NCI-H345 treated with DMSO at 0.1 percent for 48 hours (cell line): ENCODE measurements at regions not wholly inside any gene's neighbourhood (a gene's known extent, or its start where the extent isn't known, plus 50 kb on each side); places are given as distances from the start of the nearest gene placed in this dataset.

Experiments
- DNase-seq: peaks from one replicate; lab custom pipeline; 2025; ENCODE audit not compliant: unreplicated experiment; lab: John Stamatoyannopoulos, UW

DNA sequence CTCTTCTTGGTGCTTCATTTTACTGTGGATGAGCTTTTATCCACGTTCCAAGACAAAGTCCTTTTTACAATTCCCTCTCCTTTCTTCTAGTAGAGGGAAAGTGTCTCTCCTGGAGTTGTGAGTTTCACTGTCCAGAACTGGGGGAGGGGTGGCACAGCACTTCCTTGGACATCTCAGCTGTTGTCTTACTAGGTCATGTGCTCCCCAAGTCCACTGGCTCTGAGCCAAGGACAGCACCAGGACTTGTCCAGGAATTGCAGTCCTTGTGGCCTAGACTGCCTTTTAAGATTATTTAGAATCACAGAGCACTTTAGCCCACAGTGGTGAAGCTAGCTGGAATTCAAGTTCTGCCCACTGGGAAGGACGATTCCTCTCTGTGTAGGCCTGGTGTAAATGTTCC, 700.2 kb upstream of the PTPRD start:
- no peak for DNase-seq

DNA sequence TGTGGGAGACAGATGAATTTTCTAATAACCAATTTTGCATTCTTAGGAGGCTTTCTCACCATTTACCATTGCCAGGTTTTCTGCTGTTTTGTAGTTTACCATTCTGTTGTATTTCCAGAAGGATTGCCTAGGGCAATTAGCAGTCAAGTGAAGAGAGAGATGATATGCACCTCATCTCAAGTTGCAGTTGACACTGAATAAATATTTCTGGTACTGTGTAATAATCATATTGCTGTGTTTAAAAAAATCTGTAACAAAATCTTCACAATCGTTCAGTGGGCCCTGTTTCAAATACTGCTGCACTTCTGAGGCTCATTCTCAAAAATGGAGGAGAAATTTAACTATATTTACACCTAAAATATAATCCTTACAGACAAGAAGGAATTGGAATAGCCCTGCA, 706.1 kb upstream of the PTPRD start:
- DNase-seq: no peak

DNA sequence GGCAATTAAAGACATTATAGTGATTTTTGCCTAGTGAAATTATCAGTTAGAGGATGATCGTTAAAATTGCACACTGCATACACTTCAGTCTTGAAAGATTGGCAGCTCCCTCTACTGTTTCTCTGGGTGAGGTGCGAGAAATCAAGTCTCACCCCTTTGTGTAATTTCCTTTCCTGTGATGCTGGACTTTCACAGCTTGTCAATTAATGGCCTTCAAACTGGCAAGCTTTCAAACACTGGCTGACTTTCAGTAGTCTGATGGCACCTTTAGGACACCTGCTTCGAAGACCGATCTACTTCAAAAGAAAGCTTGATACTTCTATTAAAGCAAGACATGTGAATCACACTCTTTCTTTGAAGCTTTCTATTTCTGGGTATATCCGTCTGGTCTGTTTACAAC, 706.7 kb upstream of the PTPRD start:
- no peak for DNase-seq

DNA sequence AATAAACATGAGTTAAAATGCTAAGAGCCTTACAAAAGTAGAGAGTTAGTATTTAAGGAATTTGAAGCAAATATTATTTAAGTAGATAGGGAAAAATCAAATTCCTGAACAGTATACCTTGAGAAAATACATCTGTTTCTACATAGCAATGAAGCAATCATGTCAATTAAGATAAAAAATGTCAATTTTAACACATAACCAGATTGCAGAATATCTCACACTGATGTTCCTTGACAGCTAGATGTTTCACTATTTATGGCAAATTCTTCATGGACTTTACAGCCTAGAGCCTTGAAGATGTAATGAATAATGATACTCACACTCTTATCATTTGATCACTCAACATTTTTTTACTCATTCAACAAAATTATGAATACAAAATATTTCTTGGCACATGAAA, 708.2 kb upstream of the PTPRD start:
- no peak for DNase-seq

DNA sequence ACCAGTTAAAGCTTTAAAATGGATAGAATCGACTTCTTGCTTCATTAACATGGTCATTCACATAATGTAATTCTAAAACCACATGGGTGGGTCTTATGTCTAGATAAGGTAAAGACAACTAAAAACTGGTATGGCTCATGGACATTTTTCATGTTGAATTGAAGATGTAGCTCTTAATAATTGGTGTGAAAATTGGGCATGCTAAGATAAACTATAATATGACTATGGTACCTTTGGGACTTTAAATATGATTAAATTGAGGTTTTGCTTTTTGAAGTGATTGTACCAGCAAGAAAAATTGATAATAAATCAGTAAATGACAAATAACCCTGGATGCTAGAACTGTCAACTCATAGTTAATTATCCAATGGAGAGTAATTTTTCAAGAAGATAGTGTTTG, 710.7 kb upstream of the PTPRD start:
- no peak for DNase-seq

DNA sequence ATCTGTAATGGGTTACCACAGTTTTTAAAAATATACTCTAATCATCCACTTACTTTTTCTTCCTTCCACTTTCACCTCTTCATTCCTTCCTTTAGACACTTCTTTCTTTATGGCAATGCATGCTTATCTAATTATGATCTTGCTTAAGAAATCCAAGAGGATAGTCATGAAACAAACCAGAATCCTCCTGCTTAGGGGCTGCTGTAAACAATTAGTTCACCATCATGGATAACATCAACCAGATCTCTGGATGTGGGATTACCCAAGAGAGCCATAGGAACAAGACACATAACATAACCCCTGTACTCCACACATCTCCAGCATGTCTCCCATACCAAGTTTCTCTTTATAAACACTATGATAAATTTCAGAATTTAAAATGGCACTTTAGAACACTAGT, 713.4 kb upstream of the PTPRD start:
- no peak for DNase-seq

DNA sequence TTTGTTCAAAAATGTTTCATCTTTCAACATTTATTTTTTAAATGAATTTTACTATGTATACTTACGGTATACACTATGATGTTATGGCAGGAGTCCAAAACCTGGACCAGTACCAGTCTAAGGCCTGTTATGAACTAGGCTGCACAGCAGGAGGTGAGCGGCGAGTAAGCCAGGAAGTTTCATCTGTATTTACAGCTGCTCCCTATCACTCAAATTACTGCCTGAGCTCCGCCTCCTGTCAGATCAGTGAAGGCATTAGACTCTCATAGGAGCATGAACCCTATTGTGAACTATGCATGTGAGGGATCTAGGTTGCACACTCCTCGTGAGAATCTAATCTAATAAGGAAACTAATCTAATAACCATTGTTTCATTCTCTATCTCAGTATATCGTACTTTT, 715.5 kb upstream of the PTPRD start:
- DNase-seq: no peak

DNA sequence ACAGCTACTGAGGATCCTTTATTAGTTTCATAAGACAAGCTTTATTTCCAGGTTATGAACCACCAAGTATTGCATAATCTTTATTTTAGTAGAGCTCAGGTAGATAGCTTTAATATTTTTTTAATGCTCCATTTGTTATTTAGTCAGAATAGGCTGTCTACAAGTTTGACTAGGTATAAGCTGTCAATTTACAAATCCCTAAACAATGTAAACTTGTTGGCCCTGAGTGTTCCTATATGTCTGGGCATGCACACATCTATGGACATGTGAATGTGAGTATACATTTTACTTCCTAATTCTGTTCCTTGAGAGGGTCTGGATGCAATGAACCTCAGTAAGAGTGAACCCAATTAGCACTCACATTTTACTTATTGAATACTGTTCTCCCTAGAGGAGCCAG, 722.2 kb upstream of the PTPRD start:
- no peak for DNase-seq

DNA sequence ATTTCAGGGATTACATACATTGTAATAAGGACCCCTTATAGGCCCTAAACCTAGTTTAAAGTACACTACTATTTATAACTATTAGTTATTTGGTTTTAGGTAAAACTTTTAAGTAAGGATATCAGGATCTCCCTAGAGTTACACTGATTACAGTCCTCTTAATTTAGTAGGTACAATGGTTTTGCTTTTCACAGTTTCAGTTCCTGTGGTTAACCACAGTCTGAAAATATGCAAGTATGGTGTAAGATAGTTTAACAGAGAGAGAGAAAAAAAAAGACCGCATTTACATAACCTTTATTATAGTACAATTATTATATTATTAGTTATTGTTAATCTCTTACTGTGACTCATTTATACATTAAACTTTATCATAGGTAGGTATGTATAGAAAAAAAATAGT, 725.3 kb upstream of the PTPRD start:
- no peak for DNase-seq

DNA sequence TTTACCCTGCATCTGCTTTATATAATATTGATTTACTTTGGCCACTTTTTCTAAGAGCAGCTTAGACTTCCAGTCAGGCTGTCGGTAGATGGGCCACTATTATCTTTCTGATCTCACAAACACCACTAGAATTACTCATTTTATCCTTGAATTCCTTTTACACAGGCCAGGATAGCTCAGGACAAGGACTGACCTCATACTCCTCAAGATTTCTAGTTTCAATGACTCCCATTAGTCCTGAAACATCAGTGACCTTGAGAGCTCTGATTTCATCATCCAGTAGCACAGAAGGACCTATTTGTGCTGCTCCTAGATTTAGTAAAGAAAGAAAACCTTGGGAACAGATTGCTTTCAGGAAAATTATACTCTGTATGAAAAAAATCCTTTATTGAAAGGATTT, 727.9 kb upstream of the PTPRD start:
- DNase-seq: no peak

DNA sequence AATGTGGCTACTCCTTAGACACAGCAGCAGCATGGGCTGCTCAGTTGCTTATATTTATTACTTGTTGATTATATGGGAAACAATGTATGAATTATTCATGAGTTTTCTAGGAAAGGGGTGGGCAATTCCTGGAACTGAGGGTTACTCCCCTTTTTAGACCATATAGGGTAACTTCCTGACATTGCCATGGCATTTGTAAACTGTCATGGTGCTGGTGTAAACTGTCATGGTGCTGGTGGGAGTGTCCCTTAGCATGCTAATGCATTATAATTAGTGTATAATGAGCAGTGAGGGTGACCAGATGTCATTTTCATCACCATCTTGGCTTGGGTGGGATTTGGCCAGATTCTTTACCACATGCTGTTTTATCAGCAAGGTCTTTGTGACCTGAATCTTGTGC, 734.6 kb upstream of the PTPRD start:
- no peak for DNase-seq

DNA sequence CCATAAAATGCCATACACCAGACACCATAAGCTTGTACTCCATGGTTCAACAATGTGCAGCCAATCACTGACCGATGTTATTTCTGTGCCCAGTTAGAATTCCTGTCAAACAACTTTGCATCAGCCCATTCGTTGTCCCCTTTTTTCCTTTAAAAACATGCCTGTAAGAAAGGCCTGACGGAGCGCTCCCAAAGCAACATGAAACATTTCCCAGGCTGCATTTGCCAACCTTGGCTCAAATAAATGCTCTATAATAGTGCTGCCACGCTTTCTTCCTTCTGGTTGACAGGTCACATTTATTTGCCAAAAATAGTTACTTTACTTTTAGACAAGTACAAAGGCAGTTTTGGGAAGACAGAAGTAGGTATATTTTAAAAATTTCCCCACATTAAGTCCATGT, 735.6 kb upstream of the PTPRD start:
- DNase-seq: no peak

DNA sequence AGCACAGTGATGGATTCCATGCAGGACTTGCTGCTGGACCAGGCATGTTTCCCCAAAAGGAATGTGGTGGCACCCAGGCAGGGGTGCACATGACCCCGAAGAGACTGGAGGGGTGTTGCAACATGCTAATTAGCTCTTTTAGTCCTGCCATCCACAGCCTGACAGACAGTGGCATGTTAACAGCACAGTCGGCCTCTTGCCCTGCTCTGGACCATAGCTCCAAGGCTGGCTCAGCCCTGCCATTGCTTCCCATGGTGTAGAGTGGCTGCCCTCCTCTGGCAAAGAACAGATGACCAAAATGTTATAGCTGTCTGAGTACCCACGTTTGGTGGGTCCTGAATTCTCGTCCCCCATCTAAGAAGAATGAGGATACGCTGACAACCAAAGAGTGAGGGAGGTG, 736.4 kb upstream of the PTPRD start:
- no peak for DNase-seq

DNA sequence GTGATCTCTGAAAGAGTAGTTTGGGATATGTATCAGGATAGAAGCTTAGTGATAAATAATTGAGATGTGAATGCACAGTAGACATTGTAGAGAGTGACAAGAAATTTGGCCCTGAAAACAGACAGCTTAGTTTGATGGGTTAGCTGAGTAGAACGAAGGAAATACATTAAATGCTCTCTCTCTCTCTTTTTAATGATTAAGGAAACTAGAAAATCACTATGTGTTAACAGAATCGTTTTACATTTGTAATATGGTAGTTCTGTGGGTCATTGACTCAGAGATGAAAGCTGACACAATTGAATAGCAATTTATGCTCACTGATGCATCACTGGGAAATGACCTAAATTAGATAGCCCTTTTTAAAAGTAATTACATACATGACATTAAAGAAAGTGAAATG, 739.8 kb upstream of the PTPRD start:
- no peak for DNase-seq

DNA sequence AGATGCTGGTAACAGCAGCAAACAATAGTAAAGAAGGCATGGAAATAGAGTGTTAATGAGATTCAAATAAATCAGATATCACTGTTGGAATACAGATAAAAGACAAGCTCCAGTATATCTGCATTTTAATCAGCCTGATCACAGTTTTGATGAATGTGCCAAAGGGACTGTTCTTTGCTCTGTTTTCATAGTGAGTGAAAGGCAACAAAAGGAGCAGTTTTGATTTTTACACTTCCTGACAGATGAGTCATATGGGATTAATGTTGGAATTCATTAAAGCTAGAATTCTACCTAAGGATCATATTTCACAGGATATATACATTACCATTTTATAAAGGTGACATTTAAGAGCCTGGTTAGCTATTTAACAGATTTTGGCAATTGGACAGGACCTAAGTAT, 743.3 kb upstream of the PTPRD start:
- no peak for DNase-seq

DNA sequence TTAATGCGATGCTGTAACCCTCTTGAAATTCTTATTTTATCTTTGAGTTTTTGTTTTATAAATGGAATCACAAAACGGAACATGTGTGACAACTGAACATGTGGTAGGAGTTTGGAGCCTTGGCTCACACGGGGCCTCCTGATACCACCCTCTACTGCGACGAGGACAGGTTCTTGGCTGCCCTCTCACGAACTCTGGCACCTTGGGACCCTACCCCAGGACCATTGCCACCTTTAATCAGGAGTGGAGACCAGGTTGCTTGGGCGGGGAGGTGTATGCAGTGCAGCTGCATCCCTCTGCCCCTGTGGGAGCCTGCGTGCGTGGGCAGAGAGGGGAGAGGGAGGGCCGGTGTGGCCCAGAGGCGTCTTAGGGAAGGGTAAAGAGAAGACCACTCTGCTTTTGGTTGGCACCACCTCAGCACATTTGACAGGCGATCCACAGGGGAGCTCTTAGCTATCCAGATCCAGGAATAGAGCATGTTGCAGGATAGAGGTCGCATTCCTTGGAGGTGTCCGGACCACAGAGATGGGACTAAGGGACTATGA, 753.9 kb upstream of the PTPRD start:
- no peak for DNase-seq

DNA sequence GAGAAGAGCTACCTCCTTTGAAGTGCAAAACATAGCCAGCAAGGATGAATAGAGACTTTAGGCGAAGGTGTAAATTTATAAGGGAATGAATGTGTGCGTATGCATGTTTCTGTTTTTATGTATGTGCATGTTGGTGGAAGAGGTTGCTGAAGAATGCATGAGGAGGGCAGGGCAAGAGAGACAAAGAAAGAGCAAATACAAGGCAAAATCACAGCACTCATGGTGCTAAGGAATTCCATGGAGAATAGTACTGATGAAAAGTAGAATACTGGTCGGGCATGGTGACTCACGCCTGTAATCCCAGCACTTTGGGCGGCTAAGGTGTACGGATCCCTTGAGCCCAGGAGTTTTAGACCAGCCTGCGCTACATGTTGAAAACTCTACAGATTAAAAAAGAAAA, 762.1 kb upstream of the PTPRD start:
- DNase-seq: no peak

DNA sequence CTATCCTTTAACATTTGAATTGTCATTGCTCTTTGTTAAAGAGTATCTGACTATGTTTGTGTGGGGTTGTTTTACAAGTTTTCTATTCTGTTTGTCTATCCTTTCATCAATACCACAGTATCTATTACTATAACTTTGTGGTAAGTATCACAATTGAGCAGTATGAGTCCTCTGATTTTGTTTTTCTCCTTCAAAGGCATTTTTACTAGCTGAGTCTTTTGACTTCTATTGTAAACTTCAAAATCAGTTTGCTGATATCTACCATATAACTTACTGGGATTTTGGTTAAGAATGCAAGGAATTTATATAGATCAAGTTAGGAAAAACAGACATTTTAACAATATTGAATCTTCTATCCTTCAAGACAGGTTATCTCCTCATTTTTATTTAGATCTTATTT, 789.8 kb upstream of the PTPRD start:
- DNase-seq: no peak

DNA sequence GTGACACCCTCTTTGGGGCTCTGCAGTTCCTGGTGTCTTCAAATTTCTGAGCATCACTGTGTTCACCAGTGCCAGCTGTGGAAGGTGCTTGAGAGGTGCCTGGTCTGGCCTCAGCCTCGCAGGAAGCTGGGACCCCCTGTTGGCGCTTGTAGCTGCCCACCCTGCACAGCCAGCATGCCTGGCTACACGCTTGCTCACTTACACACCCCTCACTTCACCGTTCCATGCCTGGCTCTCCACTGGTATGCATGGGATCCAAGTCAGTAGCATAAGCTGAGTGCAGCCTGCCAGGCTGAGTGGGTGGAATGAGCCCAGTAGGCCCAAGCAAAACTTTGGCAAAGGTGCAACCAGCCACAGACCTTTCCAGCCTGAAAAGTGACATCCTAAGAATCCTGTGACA, 801.4 kb upstream of the PTPRD start:
- no peak for DNase-seq

DNA sequence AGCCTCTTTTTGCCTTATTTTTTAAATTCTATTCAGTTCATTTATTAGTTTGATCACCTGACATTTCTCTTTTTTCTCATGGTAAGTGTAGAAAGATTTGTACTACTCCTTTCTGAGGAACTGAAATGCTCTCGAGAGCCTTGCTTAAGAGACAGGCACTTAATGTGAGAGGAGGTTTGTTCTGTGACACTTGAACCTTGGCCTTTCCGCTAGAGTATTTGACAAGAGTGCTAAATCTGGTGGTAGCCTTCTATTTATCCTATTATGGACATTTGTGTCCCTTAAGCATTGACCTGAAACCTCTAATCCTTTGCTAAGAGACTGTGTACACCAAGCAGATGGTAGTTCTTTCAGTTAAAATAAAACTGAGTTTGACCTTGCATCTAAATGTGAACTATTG, 805.0 kb upstream of the PTPRD start:
- no peak for DNase-seq

DNA sequence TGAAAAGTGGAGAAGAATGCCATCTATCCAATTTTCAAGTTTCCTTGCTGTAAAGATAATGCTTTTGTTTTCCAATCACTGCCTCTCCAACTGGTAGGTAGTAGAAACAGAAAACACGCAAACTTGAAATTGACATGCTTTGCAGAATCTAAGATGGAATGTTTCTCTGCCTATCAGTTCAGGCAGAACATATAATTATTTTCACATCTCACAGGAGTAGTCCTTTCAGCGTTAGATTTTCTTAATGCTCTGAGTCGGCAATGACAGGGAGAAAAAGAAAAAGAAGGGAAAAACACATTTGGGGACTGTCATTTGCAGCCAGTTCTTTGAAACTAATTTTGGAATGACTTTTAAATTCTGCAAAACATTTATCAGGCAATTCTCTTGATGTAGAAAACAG, 818.7 kb upstream of the PTPRD start:
- no peak for DNase-seq

DNA sequence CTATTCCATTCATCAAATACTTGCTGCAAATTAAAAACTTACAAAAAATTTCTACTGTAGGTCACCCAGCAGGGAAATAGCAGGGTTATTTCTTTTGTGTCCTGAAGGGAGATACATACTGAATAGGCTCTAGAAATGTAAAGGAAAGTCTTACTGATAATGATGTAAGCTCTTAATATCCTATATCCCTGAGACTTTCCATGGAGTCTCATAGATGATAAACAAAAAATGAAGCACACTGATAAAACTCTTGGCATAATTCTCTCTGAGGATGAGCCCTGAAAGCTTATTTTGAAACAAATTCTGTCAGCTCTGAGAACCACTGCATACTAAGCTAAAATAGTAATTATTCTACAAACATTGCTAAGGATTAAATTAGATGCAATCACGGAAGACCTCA, 819.6 kb upstream of the PTPRD start:
- DNase-seq: no peak

DNA sequence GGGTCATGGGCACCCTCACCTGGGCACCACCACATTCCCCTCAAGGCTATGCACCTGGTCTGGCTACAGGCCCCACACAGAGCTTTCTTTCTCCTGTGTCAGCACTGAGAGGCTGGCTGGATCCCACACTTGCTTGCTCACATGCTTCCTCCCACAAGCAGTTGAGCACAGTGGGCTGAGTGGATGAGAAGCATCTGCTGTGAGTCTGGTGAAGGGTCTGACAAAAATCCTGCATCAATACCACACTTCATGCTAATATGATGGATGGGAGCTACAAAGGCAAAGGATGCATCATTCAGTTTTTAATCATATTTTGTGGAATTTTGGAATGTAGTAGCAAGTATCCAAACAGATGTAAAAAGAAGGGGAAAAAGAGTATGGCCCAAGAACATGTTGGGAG, 830.8 kb upstream of the PTPRD start:
- DNase-seq: no peak
